ENCODE measurements at regions not wholly inside any gene's neighbourhood (a gene's known extent, or its start where the extent isn't known, plus 50 kb on each side); places are given as distances from the start of the nearest gene placed in this dataset.

GRCh38 chr7:68364886-68365625, 1233.2 kb upstream of the AUTS2 start:
- Histone ChIP-seq H3K79me2 (ENCODE audit: insufficient read depth, low read length) (no peaks in the 10 kb centered on the region), H4K20me1 (ENCODE audit: insufficient read depth, low read length) (no peaks in the 10 kb centered on the region), H3K4me1 (ENCODE audit: insufficient read depth, low read length) (no peaks in the 10 kb centered on the region), H3K27me3 (ENCODE audit: insufficient read depth, low read length, poor library complexity) (no peaks in the 10 kb centered on the region), H3K36me3 (ENCODE audit: insufficient read depth, low read length) (no peaks in the 10 kb centered on the region), H3K9ac (ENCODE audit: low read depth, low read length) (no peak overlapping the region), H2AFZ (ENCODE audit: low read depth, low read length) (no peak overlapping the region), H3K4me3 (ENCODE audit: low read depth in 1 of 2, low read length in 2 of 2) (no peak overlapping the region), H3K4me2 (ENCODE audit: insufficient read depth, low read length) (no peak overlapping the region), H3K27ac (ENCODE audit: low read length) (no peak overlapping the region), H3K9me3 (ENCODE audit: insufficient read depth, low read length, severe bottlenecking) (no peaks in the 10 kb centered on the region)
- TF ChIP-seq EZH2 (IDR thresholded peaks at IDR 0.05; ENCODE audit: borderline replicate concordance, low read depth, low read length, severe bottlenecking) = no peak
- ATAC-seq (ENCODE audit: insufficient read depth, low read depth) (no peak), DNase-seq (no peak)

GRCh38 chr7:68371985-68372384, 1226.3 kb upstream of the AUTS2 start:
- Histone ChIP-seq H3K27ac (ENCODE audit: low read length) (no peak overlapping the region), H2AFZ (ENCODE audit: low read depth, low read length) (no peak overlapping the region), H3K4me2 (ENCODE audit: insufficient read depth, low read length) (no peak overlapping the region), H3K9me3 (ENCODE audit: insufficient read depth, low read length, severe bottlenecking) (no peaks in the 10 kb centered on the region), H3K4me1 (ENCODE audit: insufficient read depth, low read length) (no peaks in the 10 kb centered on the region), H3K9ac (ENCODE audit: low read depth, low read length) (no peak overlapping the region), H3K27me3 (ENCODE audit: insufficient read depth, low read length, poor library complexity) (no peaks in the 10 kb centered on the region), H4K20me1 (ENCODE audit: insufficient read depth, low read length) (no peaks in the 10 kb centered on the region), H3K4me3 (ENCODE audit: low read depth in 1 of 2, low read length in 2 of 2) (no peak overlapping the region), H3K79me2 (ENCODE audit: insufficient read depth, low read length) (no peaks in the 10 kb centered on the region), H3K36me3 (ENCODE audit: insufficient read depth, low read length) (no peaks in the 10 kb centered on the region)
- TF ChIP-seq CTCF (IDR thresholded peaks at IDR 0.05; ENCODE audit: borderline replicate concordance, extremely low read depth, low read length, poor library complexity, severe bottlenecking) (no peak), EZH2 (IDR thresholded peaks at IDR 0.05; ENCODE audit: borderline replicate concordance, low read depth, low read length, severe bottlenecking) (no peak)
- no peak for DNase-seq
- ATAC-seq (ENCODE audit: insufficient read depth, low read depth) = no peak

GRCh38 chr7:68376131-68376661, 1222.1 kb upstream of the AUTS2 start:
- no peak overlapping the region for H2AFZ ChIP-seq (ENCODE audit: low read depth, low read length)
- no peak for ATAC-seq (ENCODE audit: insufficient read depth, low read depth)
- H4K20me1 ChIP-seq (ENCODE audit: insufficient read depth, low read length) = no peaks in the 10 kb centered on the region

More at GRCh38 chr7:68376131-68376661, 1222.1 kb upstream of the AUTS2 start:
- H3K27ac ChIP-seq (ENCODE audit: low read length) = no peak overlapping the region
- no peaks in the 10 kb centered on the region for H3K27me3 ChIP-seq (ENCODE audit: insufficient read depth, low read length, poor library complexity)
- H3K4me3 ChIP-seq (ENCODE audit: low read depth in 1 of 2, low read length in 2 of 2) = no peak overlapping the region
- no peaks in the 10 kb centered on the region for H3K4me1 ChIP-seq (ENCODE audit: insufficient read depth, low read length)
- H3K4me2 ChIP-seq (ENCODE audit: insufficient read depth, low read length) = no peak overlapping the region
- TF ChIP-seq CTCF (IDR thresholded peaks at IDR 0.05; ENCODE audit: borderline replicate concordance, extremely low read depth, low read length, poor library complexity, severe bottlenecking) (no peak), EZH2 (IDR thresholded peaks at IDR 0.05; ENCODE audit: borderline replicate concordance, low read depth, low read length, severe bottlenecking) (no peak)
- H3K36me3 ChIP-seq (ENCODE audit: insufficient read depth, low read length) = no peaks in the 10 kb centered on the region
- H3K9me3 ChIP-seq (ENCODE audit: insufficient read depth, low read length, severe bottlenecking) = no peaks in the 10 kb centered on the region
- H3K79me2 ChIP-seq (ENCODE audit: insufficient read depth, low read length) = no peaks in the 10 kb centered on the region
- no peak for DNase-seq
- H3K9ac ChIP-seq (ENCODE audit: low read depth, low read length) = no peak overlapping the region

Data from DND-41 (cell line).